ENCODE measurements at regions not wholly inside any gene's neighbourhood (a gene's known extent, or its start where the extent isn't known, plus 50 kb on each side); places are given as distances from the start of the nearest gene placed in this dataset.

DNA sequence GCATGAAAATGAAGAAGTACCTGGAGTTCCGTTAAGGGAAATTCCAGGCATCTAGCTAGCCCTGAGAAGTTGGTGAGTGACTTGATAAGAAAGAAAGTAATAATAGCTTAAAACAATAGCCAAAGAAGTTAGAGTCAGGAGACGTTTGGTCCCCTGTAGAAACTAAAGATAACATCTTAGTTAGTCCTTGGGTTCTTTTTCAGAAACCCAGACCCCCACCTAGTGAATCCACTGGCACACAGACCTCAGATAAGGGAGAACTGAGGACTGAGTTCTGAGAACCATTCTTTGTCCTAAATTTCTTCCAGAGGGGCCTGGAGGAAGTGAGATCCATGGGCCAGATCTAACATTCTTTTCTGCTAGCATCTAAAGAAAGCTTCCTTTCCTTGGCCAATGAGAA is 335.4 kb downstream of the SLC4A3 start:
- TF ChIP-seq EZH2phosphoT487 (IDR thresholded peaks at IDR 0.05; ENCODE audit: borderline replicate concordance, low read length) (no peak), EZH2 (IDR thresholded peaks at IDR 0.05; ENCODE audit: low read length, unreplicated experiment) (no peak)
- TF ChIP-seq, protein P1, sequence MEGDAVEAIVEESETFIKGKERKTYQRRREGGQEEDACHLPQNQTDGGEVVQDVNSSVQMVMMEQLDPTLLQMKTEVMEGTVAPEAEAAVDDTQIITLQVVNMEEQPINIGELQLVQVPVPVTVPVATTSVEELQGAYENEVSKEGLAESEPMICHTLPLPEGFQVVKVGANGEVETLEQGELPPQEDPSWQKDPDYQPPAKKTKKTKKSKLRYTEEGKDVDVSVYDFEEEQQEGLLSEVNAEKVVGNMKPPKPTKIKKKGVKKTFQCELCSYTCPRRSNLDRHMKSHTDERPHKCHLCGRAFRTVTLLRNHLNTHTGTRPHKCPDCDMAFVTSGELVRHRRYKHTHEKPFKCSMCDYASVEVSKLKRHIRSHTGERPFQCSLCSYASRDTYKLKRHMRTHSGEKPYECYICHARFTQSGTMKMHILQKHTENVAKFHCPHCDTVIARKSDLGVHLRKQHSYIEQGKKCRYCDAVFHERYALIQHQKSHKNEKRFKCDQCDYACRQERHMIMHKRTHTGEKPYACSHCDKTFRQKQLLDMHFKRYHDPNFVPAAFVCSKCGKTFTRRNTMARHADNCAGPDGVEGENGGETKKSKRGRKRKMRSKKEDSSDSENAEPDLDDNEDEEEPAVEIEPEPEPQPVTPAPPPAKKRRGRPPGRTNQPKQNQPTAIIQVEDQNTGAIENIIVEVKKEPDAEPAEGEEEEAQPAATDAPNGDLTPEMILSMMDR (conservative IDR thresholded peaks at IDR 0.05; ENCODE audit: low read depth, low read length) = no peak
